GM13977 (cell line): ENCODE measurements at regions not wholly inside any gene's neighbourhood (a gene's known extent, or its start where the extent isn't known, plus 50 kb on each side); places are given as distances from the start of the nearest gene placed in this dataset.

Experiments used
- DNase-seq: peaks from one replicate; pipeline ENCODE4 v3.0.0; 2012; ENCODE audit warnings: low spot score
- in situ Hi-C: fragments of 300-500 bp; cut with MboI; formaldehyde crosslinking; loops from one replicate; pipeline ENCODE4 v1.12.0; 2022; ENCODE audit warnings: low sequenced_read_pairs, low pct_unique_long_range_greater_than_20kb, mixed read lengths, inconsistent platforms; ENCODE audit not compliant: unreplicated experiment
- TF ChIP-seq, protein P1 (sequence below): IDR thresholded peaks from 2 replicates; pipeline ENCODE4 v1.5.1; 2012; ENCODE audit warnings: mild to moderate bottlenecking, control low read depth; ENCODE audit not compliant: insufficient read depth; ENCODE audit errors: extremely low read depth, missing control alignments

DNA sequence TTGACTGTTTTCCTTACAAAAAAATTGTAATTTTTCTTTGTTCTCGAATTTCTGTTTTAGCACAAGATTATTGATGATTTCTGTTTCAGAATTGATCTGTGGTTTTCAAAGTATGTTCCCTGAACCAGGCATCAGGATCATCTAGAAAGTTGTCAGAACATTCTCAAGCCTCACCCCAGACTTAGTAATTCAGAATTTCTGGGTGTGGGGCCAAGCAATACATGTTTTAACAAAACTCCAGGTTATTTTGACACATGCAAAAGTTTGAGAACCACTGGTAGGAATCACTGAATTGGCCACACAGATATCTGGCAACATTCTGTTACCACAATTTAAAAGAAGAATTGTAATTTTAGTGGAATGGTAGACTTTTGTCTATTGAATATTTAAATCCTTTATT, 1173.9 kb upstream of the LRRTM3 start:
- TF ChIP-seq, protein P1, sequence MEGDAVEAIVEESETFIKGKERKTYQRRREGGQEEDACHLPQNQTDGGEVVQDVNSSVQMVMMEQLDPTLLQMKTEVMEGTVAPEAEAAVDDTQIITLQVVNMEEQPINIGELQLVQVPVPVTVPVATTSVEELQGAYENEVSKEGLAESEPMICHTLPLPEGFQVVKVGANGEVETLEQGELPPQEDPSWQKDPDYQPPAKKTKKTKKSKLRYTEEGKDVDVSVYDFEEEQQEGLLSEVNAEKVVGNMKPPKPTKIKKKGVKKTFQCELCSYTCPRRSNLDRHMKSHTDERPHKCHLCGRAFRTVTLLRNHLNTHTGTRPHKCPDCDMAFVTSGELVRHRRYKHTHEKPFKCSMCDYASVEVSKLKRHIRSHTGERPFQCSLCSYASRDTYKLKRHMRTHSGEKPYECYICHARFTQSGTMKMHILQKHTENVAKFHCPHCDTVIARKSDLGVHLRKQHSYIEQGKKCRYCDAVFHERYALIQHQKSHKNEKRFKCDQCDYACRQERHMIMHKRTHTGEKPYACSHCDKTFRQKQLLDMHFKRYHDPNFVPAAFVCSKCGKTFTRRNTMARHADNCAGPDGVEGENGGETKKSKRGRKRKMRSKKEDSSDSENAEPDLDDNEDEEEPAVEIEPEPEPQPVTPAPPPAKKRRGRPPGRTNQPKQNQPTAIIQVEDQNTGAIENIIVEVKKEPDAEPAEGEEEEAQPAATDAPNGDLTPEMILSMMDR = no peak
- DNase-seq = no peak
- in situ Hi-C loops = no loop called here

DNA sequence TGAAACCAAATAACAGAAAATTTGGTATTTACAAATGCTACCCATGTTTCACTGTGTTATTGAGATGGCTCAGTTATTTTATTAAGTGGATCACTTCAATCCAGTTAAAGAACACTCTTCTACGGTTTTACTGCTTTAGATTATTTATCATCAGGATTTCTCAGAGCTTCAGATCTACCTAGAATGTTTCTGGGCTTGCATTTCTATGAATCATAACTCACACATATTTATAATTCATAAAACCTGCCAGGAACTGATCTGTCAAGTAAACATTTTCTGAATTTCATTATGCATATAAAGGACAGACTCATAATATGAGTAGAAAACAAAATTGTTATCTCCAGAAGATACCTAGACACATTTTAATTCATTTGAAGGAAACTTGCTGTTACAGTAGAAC, 1172.3 kb upstream of the LRRTM3 start:
- TF ChIP-seq, protein P1 = no peak
- in situ Hi-C loops = no loop called here
- no peak for DNase-seq

DNA sequence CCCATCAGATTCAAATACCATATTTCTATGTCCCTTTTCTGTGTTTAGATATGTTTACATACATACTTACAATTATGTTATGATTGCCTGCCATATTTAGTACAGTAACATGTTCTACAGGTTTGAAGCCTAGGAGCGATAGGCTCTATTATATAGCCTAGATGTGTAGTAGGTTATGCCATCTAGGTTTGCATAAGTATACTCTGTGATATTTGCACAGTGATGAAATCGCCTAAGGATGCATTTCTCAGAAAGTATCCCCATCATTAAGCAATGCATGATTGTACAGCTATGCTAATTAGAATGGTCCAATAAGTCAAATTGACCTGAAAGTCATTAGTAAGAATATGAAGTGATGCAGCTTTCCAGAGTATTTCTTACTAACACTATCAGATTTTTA, 1171.7 kb upstream of the LRRTM3 start:
- TF ChIP-seq, protein P1 = no peak
- DNase-seq = no peak
- in situ Hi-C loops = no loop called here

DNA sequence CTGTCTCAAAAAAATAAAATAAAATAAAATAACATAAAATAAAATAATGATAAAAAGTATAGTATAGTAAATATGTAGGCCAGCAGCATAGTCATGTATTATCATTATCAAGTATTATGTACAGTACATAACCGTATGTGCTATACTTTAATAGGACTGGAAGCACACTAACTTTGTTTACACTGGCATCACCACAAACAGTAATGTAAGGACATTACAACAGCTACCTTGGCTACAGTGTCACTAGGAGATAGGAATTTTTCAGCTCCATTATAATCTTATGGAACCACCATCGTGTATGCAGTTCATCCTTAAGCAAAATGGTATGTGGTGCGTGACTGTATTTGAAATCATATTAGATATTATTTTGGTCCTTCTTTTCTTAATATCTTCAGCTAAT, 1163.5 kb upstream of the LRRTM3 start:
- TF ChIP-seq, protein P1 = no peak
- in situ Hi-C loops = no loop called here
- no peak for DNase-seq

DNA sequence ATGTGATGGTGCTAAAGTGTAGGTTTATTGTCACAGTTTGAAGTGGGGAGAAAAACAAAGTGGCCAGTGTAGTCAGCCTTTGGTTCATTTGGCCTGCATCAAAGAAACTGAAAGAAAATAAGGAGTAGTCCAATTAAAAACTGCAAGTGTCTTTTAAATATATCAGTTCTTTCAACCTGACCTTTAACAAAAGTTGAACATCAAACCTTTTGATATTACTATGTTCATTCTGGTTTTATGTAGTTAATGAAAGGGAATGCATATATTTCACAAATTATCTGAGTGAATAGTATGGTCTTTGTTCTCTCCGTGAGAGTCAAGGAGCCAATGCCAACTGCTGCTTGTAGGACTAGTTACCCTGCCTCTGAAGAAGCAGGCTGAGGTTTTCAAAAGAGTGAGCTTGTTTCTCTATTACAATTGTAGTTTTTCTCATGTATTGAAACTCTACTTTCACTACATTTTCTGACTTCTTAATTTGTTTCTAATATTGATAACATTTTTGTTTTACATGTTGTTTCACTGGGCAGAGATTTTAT, 1160.8 kb upstream of the LRRTM3 start:
- DNase-seq = no peak
- TF ChIP-seq, protein P1 = no peak
- in situ Hi-C loops = no loop called here

DNA sequence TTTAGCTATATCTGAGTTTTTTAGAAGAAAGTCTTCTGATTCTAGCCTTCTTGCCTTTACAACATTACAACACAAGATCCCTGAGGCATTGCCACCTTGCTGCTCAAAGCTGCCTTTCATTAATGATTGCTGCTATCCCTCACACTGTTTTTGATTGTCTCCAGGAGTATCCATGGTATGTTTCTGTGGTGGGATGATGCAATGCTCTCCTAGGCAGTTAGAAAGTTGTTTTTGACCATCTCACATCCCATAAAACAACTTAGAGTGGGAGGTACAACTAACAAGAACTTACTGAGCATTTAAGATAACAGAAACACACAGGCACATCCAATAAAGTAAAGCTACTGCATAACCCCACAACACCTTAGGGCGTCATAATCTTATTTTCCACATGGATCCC, 1156.0 kb upstream of the LRRTM3 start:
- TF ChIP-seq, protein P1 = no peak
- in situ Hi-C loops = no loop called here
- DNase-seq = no peak

DNA sequence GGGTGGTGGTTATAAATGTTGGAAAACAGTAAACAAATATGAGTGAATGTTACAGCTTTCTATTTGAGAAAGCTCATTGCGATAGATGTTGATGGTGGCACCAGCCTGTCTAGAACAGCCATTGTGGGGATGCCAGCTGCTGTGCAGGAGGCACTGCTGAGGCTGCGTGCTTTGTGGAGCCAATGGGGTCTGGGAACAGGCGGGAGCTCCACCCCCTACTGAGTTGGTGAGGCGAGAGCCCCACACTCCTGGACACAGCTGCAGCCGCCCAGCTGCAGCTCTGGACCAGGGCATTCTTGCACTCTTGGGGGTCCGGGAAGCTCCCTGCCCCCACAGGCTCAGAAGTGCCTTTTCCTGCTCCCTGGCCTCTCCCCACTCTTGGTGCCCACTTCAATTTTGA, 1147.1 kb upstream of the LRRTM3 start:
- in situ Hi-C loops = no loop called here
- DNase-seq = no peak
- TF ChIP-seq, protein P1 = no peak
